Fibroblast of peridontal ligament (primary cell): ENCODE measurements at regions not wholly inside any gene's neighbourhood (a gene's known extent, or its start where the extent isn't known, plus 50 kb on each side); places are given as distances from the start of the nearest gene placed in this dataset.

Experiments
- DNase-seq: peaks from one replicate; pipeline ENCODE4 v3.0.0-alpha.2; 2010; ENCODE audit errors: extremely low read depth

DNA sequence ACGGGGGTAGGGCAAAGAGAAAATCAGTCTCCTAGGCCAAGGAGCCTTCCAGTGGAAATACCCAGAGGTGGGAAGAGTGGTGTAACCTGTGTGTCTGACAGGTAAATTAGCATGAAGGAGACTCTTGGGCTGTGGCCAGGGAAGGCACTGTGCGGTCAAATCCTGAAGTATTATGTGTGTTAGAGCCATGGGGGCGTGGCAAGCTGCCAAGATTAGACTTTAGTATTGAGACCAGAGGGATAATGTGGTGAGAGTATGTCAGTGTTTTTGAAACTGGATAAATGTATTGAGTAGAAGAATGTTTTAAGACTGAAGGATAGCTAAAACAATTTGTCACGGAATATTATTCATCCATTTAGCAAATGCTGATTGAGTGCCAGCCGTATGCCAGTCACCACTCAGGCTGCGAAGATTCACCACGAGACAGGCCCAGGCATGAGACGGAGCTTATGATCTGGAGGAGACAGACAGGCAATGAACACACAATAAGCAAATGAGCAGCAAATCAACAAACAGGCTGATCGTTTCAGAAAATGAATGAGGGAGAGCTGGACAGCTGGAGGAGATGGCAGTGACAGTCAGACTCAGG lies 445.9 kb downstream of the MCTP2 start:
- DNase-seq: no peak

DNA sequence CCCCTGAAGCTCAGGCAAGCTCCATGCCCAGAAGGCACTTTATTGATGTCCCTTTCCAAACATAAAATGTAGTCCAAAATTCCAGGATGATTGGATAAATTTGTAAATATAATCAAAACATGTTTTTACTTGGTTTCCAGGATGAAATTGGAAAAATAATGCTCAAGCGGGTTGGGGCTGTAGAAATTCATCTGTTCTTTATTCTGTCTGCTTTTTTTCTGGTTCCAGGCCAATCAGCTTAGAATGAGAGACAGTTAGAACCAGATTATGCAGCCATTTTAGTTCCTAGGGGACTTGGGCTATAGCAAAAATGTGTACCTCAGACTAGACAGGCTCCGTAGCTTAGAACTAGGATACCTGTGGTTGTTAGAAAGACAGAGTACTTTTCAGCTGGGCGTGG lies 450.8 kb downstream of the MCTP2 start:
- no peak for DNase-seq

DNA sequence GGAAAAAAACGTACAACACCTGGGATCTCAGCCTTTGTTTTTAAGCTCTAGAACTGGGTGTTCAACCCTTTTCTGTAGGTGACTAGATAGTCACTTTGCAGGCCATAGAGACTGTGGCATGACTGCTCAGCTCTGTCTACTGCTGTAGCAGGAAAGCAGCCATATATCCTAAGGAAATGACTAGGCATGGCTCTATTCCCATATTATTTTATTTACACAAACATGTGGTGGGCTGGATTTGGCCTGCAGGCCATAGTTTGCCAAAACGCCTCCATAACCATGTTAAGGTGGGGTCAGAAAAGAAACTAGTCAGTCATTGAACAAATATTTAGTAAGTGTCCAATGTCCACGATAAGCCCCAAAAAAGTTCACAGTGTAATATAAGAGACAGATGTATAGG lies 452.5 kb downstream of the MCTP2 start:
- DNase-seq: no peak

DNA sequence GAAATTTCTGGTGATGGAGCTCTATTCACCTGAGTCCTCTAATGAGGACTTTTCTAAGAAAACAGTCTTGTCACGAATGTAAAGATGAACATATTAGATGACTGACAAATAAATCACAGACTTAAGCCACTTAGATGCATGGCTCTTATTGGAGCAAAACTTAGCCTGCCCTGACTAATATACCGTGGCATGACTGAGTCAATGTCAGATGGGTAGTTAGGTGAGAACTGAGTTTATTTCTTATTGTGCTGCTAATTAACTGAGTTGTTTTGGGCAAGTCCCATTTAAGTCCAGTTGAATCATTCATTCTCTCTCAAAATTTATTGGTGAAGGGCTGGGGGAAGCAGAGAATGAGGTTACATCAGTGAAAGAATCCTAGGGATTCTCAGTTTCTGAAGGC lies 459.8 kb downstream of the MCTP2 start:
- DNase-seq: no peak

DNA sequence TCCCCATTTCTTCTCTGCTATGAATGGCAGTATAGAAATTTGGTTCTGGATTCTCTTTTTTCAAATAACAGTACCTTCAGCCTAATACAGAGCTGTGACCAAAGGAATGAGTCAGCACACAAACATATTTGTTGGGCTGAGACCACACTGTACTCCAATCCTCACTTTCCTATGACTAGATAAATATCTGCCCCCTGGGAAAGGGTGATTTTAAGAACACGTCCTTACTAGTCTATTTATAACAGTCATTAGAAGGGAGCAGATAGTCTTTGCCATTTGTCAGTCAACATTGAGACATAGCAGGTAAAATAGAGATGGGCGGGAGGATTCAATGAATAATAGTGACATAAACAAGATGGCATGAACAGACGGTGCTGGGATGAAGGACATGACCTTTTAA lies 461.3 kb downstream of the MCTP2 start:
- DNase-seq: no peak

DNA sequence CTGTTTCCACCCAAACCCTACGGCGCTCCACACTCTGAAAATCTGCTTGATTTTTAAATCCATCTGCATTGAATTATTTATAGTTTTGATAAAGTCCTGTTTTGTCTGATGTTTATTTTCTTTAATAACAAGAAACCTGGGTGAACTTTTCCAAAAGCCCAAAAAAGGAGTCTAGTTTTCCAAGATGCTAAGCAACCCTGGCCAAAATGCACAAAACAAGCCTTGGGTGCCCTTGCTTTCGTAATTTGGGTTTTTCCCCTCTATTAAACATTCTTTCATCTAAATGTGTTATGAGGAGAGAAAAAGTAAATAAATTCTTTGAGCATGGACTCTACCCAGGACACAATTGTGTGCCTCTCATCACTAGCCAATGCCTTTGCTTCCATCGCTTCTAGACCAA lies 468.9 kb downstream of the MCTP2 start:
- DNase-seq: no peak

DNA sequence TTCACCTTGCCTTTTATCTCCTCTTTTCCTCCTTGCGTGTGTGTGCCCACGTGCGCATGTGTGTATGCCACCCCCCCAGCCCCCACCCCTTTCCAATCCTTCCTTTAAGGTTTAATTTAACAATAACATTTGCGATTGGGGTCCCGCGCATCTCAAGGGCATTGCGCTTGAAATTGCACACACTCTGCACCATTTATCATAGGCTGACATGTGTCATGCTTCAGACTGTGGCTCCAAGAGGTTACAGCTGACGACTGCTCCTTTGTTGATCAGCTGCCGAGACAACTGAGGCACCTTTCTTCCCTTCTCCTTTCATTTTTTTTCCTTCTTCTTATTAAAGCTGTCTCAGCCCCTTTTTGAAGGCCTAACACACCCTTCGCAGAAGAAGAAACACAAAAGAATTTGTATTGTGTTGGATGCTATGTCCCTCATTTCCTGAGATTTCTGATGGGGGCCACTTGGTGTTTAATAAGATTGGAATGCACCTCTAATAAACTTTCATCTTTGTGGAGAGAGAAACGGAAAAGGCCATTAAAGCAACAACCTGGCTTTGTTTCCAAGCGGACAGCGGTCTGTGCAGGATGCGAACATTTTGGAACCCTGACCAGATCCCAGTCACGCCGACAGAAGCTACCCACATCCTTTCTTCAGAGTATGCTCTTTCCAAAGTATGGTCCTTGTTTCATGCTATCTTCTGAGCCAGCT lies 470.1 kb downstream of the MCTP2 start:
- DNase-seq: no peak

DNA sequence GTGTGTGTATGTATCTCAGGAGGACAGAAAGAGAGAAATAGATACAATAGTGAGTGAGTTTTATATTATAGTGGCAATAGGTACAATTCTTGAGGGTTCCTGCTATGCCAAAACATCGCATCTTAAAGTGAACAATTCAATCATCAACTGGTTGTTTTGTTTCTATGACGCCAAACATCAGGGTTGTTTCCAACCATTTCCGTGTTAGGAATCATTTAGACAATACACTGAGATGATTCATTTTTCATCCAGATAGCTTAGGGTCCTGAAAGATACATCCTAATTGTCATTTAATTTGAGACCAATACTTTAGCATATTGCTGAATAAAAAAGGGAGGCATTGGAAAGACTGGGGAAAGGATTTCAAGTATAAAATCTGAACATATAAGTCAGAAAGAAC lies 472.2 kb downstream of the MCTP2 start:
- DNase-seq: no peak

DNA sequence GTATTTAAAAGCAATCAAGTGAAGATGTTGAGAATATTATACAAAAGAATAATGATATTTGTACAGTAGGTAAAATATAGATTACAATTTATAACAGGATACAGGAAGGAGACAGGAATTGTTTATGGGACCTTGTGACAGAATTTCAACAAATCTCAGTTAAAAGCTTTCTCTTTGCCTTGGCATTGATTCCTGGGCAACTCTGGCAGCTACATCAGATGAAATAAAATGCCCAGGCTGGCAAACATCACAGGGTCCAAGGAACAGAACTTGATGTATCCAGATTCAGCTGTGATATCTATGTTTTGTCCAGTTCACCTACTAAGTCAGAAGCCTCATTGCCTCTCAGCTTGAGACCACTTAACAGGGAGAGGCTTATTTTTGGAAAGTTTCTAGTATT lies 473.1 kb downstream of the MCTP2 start:
- DNase-seq: no peak

DNA sequence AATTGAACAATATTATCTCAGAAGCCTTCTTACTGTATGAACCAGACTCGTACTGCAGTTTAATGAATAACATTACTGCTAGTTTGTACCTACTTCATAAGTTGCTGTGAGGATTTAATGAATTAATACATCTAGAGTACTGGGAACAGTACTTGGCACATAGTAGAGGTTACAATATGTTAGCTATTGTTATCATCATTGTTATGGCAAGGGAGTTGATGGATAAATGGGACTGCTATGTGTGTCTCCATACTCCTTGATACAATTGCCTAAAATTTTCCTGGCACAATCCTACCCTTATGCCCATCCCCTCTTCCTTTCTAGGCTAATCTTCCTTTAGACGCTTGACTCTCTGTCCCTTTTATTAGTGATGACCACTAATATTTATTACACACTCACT lies 473.6 kb downstream of the MCTP2 start:
- DNase-seq: no peak

DNA sequence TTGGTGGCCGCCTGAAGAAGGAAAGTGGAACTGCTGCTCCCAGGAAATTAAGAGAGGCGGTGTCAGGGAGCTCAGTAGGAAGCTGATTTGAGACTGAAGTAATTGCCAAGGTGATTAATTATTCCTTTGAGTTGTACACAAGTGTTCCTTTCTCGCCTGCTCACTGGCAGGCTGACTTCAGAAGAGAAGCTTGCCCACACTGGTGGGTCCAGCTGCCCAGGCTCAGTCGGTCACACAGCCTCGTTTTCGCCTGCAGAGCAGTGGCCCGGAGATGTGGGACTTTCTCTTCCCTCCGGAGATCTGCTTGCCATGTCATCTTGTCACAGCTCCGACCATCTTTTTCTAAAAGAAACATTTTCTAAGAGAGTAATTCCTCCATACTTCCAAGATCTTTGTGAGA lies 478.0 kb downstream of the MCTP2 start:
- DNase-seq: no peak

DNA sequence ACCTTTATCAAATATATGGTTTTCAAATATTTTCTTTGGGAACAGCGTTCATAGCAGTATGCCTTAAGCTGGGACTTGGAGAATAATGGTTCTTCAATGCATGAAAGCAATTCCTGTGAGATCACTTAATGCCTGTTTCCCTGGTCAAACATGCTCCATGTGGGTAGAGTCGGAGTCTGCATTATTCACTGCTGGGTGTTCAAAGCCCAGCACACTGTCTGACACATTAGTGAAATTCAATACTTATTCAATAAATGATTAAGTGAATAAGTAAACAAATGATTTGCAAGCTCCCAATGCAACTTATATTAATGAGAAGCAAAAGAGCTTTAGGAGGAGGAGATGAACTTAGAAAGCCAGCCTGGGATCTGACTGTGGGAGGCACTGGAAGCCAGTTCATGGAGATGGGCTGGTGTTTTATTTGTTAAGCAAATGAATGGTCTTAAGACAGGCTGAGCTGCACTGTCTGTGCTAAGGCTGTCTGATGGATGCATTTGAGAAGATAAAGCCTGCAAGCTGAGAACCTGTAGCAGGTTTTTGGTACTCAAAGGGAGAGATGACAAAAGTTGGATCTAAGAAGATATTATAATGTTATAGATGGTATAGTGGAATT lies 490.8 kb downstream of the MCTP2 start:
- no peak for DNase-seq

DNA sequence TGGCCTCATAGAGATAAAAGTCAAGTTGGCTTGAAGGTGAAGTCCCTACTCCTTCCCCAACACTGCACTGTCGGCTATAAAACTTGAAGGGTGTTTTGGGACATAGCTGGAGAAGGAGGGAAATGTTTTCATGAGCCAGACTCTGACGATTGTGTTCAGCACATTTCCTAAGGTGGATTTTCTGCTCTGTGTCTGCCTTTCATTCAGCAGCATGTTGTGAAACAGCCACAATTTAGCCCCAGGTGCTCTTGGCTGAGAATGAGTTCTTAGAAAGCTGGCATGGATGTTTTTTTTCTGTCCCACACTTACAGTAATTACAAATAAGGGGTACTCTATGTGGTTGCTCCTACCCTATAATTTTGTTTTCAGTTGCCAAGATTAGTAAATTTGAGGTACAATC lies 492.4 kb downstream of the MCTP2 start:
- DNase-seq: no peak

DNA sequence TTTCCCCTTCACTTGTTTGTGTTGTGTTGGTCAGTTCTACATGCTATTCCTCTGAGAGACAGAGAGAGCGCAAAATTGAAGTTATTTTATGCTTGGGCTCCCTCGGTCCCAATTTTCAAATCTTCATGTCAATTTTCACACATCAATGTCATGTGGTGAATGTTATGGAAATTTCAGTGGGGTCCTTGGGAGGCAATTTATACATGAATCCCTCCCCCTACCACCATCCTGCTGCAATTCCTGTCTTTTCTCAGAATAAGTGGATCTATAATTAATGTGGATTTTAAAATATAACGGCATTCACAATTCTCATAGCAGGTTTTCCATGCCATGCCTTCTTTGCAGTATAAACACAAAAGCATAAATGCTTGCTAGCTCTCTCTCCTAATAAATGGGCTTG lies 499.9 kb downstream of the MCTP2 start:
- no peak for DNase-seq

DNA sequence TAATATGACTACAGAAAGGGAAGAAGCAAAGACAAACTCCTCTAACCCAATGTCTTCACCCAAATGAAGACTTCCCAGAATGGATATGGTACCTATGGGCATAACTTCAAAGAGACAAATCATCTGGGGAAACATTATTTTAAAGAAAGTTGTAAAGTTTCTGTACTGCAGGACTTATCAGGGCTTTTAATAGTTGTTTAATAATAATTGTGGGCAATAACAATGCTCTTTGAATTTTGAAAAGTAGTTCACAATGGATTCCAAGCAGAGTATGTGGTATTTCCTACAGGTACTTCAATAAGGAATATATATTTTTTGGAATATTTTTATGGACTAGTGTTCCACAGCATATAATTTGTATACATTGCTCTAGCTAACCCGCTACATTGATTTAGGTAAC lies 503.1 kb downstream of the MCTP2 start:
- DNase-seq: no peak

DNA sequence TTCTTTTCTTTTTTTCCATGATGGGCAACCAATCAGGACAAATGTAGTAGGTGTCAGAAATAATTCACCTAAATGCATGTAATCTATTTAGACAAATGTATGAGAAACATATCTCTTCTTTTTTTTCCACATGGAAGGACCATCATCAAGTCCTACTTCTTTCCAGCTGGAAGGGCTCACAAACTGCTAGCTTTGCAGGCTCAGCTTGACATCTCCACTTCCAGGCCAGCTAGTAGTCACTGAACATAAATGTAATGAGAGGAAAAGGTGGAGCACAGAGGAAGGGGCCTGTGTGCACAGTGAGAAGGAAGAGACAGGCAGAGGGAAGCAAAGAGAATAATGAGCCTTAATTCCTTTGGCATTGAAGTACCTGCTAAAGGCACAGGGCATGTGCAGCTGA lies 504.9 kb downstream of the MCTP2 start:
- DNase-seq: no peak

DNA sequence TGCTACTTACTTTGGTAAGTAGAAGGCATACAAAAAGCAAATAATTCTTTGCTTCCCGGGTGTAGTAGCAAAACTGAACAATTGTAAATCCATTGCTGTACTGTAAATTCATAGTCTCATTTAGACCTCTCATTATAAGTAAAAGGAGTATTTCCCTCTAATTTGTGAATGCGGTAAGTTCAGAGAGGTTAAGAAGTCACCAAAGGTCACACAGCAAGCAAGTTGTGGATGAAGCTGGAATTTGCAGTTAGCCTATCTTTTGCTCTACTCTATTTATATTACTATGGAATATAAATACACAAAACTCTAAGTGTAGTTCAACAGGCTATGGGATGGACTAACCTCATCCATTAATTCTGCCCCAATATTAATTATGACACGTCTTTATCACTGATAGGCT lies 508.3 kb downstream of the MCTP2 start:
- no peak for DNase-seq

DNA sequence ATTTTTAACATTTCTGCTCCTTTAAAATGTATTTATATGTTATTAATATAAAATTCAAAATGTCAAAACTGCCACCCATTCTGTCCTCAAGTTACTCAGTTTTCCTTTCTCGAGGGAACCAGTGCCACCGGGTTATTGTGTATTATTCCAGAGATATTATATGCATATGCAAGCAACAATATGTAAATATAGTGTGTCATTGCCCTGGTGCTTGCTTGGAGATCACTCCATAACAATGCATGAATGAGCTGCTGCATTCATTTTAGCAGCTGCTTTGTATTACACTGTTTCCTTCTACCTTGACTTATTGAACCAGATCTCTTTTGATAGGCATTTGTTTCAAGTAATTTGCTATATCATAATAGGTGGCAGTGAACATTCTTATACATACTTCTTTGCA lies 509.1 kb downstream of the MCTP2 start:
- no peak for DNase-seq

DNA sequence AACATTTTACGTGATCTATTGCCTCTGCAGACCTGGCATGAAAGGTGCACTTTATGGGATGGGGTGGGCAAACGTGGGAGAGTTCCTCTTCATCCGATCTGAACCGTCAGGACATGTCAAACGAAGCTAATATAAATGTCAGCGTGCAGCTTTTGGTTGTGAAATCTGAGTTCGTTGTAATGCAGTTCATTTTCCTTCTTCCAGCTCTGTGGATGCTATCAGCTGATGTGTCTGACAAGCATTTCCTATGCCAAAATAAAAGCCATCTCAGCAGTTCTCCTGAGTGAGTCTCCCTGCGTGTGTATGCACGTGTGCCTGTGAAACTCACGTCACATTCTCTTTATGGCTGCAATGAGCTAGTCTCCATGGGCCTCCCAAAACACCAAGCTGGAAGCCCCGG lies 512.3 kb downstream of the MCTP2 start:
- DNase-seq: no peak

DNA sequence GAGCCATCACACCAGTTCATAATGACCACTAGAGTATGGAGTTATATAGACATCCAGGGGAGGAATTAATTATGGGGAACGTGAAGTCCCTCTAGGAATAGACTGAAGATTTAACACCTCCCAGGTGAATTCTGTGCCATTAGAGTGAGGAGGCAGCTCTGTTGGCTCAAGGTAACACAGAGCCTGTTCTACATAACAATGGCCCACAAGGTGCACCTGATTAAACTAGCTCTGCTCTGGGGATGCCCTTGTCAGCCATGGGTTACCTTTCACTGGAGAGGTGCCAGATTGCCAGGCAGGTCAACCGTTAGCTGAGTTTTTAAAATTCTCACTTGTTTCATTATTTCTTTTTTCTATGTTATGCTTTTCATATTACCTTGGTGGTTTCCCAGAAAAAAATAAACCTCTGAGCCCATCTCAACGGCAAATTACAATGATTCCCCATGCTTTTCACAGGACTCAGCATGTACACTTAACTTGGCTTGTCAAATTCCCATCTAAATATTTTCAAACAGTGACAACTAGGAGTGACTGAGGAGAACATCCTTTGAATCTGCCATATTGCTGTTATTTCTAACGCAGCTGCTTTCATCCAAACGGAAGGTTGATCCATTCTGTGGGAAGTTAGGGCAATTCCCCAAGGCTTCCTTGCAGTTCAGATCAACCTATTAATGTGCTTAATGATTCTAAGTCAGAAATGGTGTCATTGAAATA lies 512.9 kb downstream of the MCTP2 start:
- no peak for DNase-seq

DNA sequence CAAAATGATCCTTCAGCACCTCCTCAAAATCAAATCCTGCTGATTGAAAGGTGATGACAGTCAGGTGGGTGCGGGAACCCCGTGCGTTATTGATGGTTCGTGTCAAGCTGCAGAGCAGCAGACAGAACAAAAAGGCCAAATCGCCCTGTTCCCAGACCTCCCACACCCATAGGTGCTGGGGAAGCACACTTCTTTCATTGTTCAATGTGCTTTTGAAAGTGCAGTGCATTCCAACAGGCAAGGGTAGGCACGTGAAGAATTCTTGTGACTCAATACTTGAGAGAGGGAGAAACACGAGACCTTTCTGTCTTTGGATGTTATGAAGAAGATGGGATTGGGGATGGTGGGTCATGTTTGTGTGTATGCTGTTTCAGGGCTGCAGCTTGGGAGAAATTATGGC lies 514.0 kb downstream of the MCTP2 start:
- DNase-seq: no peak

DNA sequence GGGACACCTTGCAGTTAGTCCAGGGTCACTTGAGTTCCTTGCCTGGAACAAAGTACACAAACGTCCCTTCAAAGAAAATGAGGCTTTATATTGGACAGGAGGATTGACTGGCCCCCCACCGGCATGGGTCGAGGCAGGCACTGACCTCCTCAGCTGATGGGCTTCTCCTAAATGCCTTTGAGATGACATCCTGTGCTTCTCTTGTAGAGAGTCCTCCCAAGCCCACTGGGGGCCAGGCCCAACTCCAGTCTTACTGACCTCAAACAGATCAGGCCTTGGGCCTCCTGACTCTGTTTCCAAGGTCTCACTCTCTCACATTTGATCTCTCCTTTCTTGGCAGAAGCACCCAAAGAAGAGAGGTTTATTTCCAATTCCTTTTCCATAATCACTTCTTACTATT lies 516.1 kb downstream of the MCTP2 start:
- DNase-seq: no peak
